ENCODE measurements at regions not wholly inside any gene's neighbourhood (a gene's known extent, or its start where the extent isn't known, plus 50 kb on each side); places are given as distances from the start of the nearest gene placed in this dataset.
"Not testable (repeated sequence)": the region's sequence is repeated elsewhere in the genome, so short reads cannot be mapped to it uniquely, and the experiment has no call there.

- not testable (repeated sequence) for H3K36me3 ChIP-seq (ENCODE audit: control insufficient read depth, insufficient read depth, low read length); H3K9ac ChIP-seq (ENCODE audit: low read length); H3K27me3 ChIP-seq (ENCODE audit: control insufficient read depth, insufficient read depth, low read length); H3K4me3 ChIP-seq (ENCODE audit: low read length); H3K9me3 ChIP-seq (ENCODE audit: control insufficient read depth, low read length); H3K4me1 ChIP-seq (ENCODE audit: control insufficient read depth, insufficient read depth, low read length)
These were observed 51.5 kb upstream of the MUC20 start for GRCh38 chr3:195669310-195669709.

GRCh38 chr3:195668131-195668766, 52.5 kb upstream of the MUC20 start:
- not testable (repeated sequence) for H3K4me3 ChIP-seq (ENCODE audit: low read length); H3K27me3 ChIP-seq (ENCODE audit: control insufficient read depth, insufficient read depth, low read length); H3K4me1 ChIP-seq (ENCODE audit: control insufficient read depth, insufficient read depth, low read length); H3K9me3 ChIP-seq (ENCODE audit: control insufficient read depth, low read length); H3K9ac ChIP-seq (ENCODE audit: low read length); H3K36me3 ChIP-seq (ENCODE audit: control insufficient read depth, insufficient read depth, low read length)

GRCh38 chr3:195665311-195665710, 55.5 kb upstream of the MUC20 start:
- H3K9ac ChIP-seq (ENCODE audit: low read length); H3K36me3 ChIP-seq (ENCODE audit: control insufficient read depth, insufficient read depth, low read length); H3K9me3 ChIP-seq (ENCODE audit: control insufficient read depth, low read length); H3K27me3 ChIP-seq (ENCODE audit: control insufficient read depth, insufficient read depth, low read length); H3K4me3 ChIP-seq (ENCODE audit: low read length); H3K4me1 ChIP-seq (ENCODE audit: control insufficient read depth, insufficient read depth, low read length): not testable (repeated sequence)

GRCh38 chr3:195664131-195664530, 56.6 kb upstream of the MUC20 start:
- H3K27me3 ChIP-seq (ENCODE audit: control insufficient read depth, insufficient read depth, low read length); H3K4me1 ChIP-seq (ENCODE audit: control insufficient read depth, insufficient read depth, low read length); H3K9ac ChIP-seq (ENCODE audit: low read length); H3K36me3 ChIP-seq (ENCODE audit: control insufficient read depth, insufficient read depth, low read length); H3K4me3 ChIP-seq (ENCODE audit: low read length); H3K9me3 ChIP-seq (ENCODE audit: control insufficient read depth, low read length): not testable (repeated sequence)

GRCh38 chr3:195659136-195659533, 61.6 kb upstream of the MUC20 start:
- H3K4me1 ChIP-seq (ENCODE audit: control insufficient read depth, insufficient read depth, low read length); H3K9ac ChIP-seq (ENCODE audit: low read length); H3K4me3 ChIP-seq (ENCODE audit: low read length); H3K36me3 ChIP-seq (ENCODE audit: control insufficient read depth, insufficient read depth, low read length); H3K27me3 ChIP-seq (ENCODE audit: control insufficient read depth, insufficient read depth, low read length); H3K9me3 ChIP-seq (ENCODE audit: control insufficient read depth, low read length): not testable (repeated sequence)

GRCh38 chr3:195658381-195659135, 62.2 kb upstream of the MUC20 start:
- not testable (repeated sequence) for H3K9ac ChIP-seq (ENCODE audit: low read length); H3K4me1 ChIP-seq (ENCODE audit: control insufficient read depth, insufficient read depth, low read length); H3K36me3 ChIP-seq (ENCODE audit: control insufficient read depth, insufficient read depth, low read length); H3K27me3 ChIP-seq (ENCODE audit: control insufficient read depth, insufficient read depth, low read length); H3K9me3 ChIP-seq (ENCODE audit: control insufficient read depth, low read length); H3K4me3 ChIP-seq (ENCODE audit: low read length)

GRCh38 chr3:195657475-195658372, 63.1 kb upstream of the MUC20 start:
- H3K4me1 ChIP-seq (ENCODE audit: control insufficient read depth, insufficient read depth, low read length); H3K27me3 ChIP-seq (ENCODE audit: control insufficient read depth, insufficient read depth, low read length); H3K36me3 ChIP-seq (ENCODE audit: control insufficient read depth, insufficient read depth, low read length); H3K9me3 ChIP-seq (ENCODE audit: control insufficient read depth, low read length): not testable (repeated sequence)
- peak overlapping the region; percentile 70 for H3K9ac ChIP-seq (ENCODE audit: low read length)
- peak overlapping the region; percentile 25 for H3K4me3 ChIP-seq (ENCODE audit: low read length)

GRCh38 chr3:195656091-195656490, 64.7 kb upstream of the MUC20 start:
- H3K9me3 ChIP-seq (ENCODE audit: control insufficient read depth, low read length); H3K27me3 ChIP-seq (ENCODE audit: control insufficient read depth, insufficient read depth, low read length); H3K4me3 ChIP-seq (ENCODE audit: low read length); H3K36me3 ChIP-seq (ENCODE audit: control insufficient read depth, insufficient read depth, low read length); H3K4me1 ChIP-seq (ENCODE audit: control insufficient read depth, insufficient read depth, low read length); H3K9ac ChIP-seq (ENCODE audit: low read length): not testable (repeated sequence)

- not testable (repeated sequence) for H3K4me3 ChIP-seq (ENCODE audit: low read length); H3K9ac ChIP-seq (ENCODE audit: low read length); H3K36me3 ChIP-seq (ENCODE audit: control insufficient read depth, insufficient read depth, low read length); H3K27me3 ChIP-seq (ENCODE audit: control insufficient read depth, insufficient read depth, low read length); H3K9me3 ChIP-seq (ENCODE audit: control insufficient read depth, low read length); H3K4me1 ChIP-seq (ENCODE audit: control insufficient read depth, insufficient read depth, low read length)
These were observed 66.0 kb upstream of the MUC20 start for GRCh38 chr3:195654746-195655145.

GRCh38 chr3:195654138-195654537, 66.6 kb upstream of the MUC20 start:
- not testable (repeated sequence) for H3K9me3 ChIP-seq (ENCODE audit: control insufficient read depth, low read length); H3K36me3 ChIP-seq (ENCODE audit: control insufficient read depth, insufficient read depth, low read length); H3K4me1 ChIP-seq (ENCODE audit: control insufficient read depth, insufficient read depth, low read length); H3K27me3 ChIP-seq (ENCODE audit: control insufficient read depth, insufficient read depth, low read length); H3K9ac ChIP-seq (ENCODE audit: low read length); H3K4me3 ChIP-seq (ENCODE audit: low read length)

- H3K4me3 ChIP-seq (ENCODE audit: low read length); H3K9ac ChIP-seq (ENCODE audit: low read length); H3K36me3 ChIP-seq (ENCODE audit: control insufficient read depth, insufficient read depth, low read length); H3K9me3 ChIP-seq (ENCODE audit: control insufficient read depth, low read length); H3K27me3 ChIP-seq (ENCODE audit: control insufficient read depth, insufficient read depth, low read length); H3K4me1 ChIP-seq (ENCODE audit: control insufficient read depth, insufficient read depth, low read length): not testable (repeated sequence)
These were observed 67.1 kb upstream of the MUC20 start for GRCh38 chr3:195653641-195654040.

- not testable (repeated sequence) for H3K9ac ChIP-seq (ENCODE audit: low read length); H3K9me3 ChIP-seq (ENCODE audit: control insufficient read depth, low read length); H3K36me3 ChIP-seq (ENCODE audit: control insufficient read depth, insufficient read depth, low read length); H3K27me3 ChIP-seq (ENCODE audit: control insufficient read depth, insufficient read depth, low read length); H3K4me3 ChIP-seq (ENCODE audit: low read length); H3K4me1 ChIP-seq (ENCODE audit: control insufficient read depth, insufficient read depth, low read length)
These were observed 64.4 kb upstream of the APOD start for GRCh38 chr3:195647912-195648702.
